Bronchial epithelial cell (primary cell): ENCODE measurements at regions not wholly inside any gene's neighbourhood (a gene's known extent, or its start where the extent isn't known, plus 50 kb on each side); places are given as distances from the start of the nearest gene placed in this dataset.

Experiments
- DNase-seq: peaks from one replicate; pipeline ENCODE4 v3.0.0-alpha.2; 2010; ENCODE audit warnings: low read depth
- FAIRE-seq: peaks from 2 replicates; lab custom pipeline; 2011; peaks lifted over from hg19 to GRCh38; lab: Jason Lieb, UNC
- H3K27me3 ChIP-seq: 2 replicates; pipeline ENCODE4 v1.5.1; 2011; ENCODE audit warnings: low read length; ENCODE audit not compliant: control insufficient read depth, insufficient read depth
- H3K36me3 ChIP-seq: 2 replicates; pipeline ENCODE4 v1.5.1; 2011; ENCODE audit warnings: low read length; ENCODE audit not compliant: control insufficient read depth, insufficient read depth
- H3K4me3 ChIP-seq: 2 replicates; pipeline ENCODE4 v1.5.1; 2011; ENCODE audit warnings: mild to moderate bottlenecking, low read depth, low read length, control low read depth
- TF ChIP-seq, protein P1 (sequence below): IDR thresholded peaks from 2 replicates; pipeline ENCODE4 v1.5.1; 2011; ENCODE audit warnings: mild to moderate bottlenecking, moderate library complexity, low read length, control low read depth, inconsistent platforms; ENCODE audit not compliant: insufficient read depth, severe bottlenecking

DNA sequence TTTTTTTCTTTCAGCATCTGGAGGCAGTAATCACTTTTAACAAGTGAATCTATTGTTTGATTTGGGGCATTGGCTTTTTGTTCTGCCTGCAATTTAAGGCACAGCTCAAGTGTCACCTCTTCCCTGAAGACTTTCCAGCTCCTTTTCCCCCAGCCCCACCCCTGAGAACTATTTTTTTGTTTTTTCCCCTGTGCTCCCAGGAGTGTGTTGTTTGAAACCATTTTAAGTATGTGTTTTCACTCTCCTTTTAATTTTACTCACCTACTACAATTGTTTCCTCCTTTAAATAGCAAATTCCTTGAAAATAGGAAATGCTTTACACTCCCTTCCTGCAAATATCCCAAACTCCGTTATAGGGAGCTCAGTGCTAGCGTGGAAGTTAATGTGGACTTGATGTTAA, 286.7 kb upstream of the PROK2 start:
- Histone ChIP-seq H3K4me3 (no peak overlapping the region), H3K36me3 (no peaks in the 10 kb centered on the region), H3K27me3 (no peaks in the 10 kb centered on the region)
- TF ChIP-seq, protein P1, sequence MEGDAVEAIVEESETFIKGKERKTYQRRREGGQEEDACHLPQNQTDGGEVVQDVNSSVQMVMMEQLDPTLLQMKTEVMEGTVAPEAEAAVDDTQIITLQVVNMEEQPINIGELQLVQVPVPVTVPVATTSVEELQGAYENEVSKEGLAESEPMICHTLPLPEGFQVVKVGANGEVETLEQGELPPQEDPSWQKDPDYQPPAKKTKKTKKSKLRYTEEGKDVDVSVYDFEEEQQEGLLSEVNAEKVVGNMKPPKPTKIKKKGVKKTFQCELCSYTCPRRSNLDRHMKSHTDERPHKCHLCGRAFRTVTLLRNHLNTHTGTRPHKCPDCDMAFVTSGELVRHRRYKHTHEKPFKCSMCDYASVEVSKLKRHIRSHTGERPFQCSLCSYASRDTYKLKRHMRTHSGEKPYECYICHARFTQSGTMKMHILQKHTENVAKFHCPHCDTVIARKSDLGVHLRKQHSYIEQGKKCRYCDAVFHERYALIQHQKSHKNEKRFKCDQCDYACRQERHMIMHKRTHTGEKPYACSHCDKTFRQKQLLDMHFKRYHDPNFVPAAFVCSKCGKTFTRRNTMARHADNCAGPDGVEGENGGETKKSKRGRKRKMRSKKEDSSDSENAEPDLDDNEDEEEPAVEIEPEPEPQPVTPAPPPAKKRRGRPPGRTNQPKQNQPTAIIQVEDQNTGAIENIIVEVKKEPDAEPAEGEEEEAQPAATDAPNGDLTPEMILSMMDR: no peak
- FAIRE-seq (no peak), DNase-seq (no peak)

DNA sequence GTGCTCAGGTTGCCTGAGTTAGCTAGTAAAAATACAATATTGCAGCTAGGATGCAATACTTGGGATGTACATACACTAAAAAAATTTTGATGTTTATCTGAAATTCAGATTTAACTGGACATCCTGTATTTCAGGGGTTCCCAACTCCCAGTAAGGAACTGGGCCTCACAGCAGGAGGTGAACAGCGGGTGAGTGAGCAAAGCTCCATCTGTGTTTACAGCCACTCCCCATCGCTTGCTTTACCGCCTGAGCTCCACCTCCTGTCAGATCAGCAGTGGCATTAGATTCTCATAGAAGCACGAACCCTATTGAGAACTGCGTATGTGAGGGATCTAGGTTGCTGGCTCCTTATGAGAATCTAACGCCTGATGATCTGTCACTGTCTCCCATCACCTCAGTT, 285.1 kb upstream of the PROK2 start:
- Histone ChIP-seq H3K36me3 (no peaks in the 10 kb centered on the region), H3K27me3 (no peaks in the 10 kb centered on the region), H3K4me3 (no peak overlapping the region)
- DNase-seq: no peak
- TF ChIP-seq, protein P1: no peak
- FAIRE-seq: no peak

DNA sequence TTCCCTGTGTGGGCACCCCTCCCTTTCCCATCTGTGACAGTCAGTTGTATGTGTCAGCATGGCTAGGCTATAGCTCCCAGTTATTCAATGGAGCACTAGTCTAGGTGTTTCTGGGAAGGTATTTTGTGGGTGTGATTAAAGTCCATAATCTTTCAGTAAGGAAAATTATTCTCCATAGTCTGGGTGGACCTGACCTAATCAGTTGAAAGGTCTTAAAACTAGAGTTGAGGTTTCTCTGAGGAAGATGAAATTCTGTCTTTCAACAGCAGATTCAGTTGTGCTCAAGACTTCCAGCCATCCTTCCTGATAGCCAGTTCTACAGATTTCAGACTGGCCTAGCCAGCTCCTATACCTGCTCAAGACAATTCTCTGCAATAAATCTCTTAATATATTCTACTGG, 284.6 kb upstream of the PROK2 start:
- FAIRE-seq (no peak), DNase-seq (no peak)
- Histone ChIP-seq H3K36me3 (no peaks in the 10 kb centered on the region), H3K27me3 (no peaks in the 10 kb centered on the region), H3K4me3 (no peak overlapping the region)
- TF ChIP-seq, protein P1: no peak

DNA sequence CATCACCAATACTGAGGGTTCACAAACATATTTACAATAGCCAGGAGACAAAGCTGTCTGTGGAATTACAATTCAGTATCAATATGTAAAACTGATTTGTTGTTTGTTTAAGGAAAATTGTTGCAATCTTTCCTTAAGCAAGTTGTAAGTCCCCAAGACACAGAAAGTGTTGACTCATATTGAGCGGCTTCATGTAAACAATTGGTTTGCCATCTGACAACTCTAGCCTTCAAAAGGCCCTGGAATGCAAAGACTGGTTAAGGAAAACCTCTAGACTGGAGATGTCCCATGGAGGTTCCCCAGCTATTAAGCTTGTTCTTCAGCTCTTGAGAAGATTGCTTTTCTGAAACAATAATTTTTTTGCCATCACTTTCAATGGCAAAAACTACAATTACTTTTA, 283.7 kb upstream of the PROK2 start:
- no peak for DNase-seq
- H3K27me3 ChIP-seq: no peaks in the 10 kb centered on the region
- no peak for FAIRE-seq
- H3K4me3 ChIP-seq: no peak overlapping the region
- TF ChIP-seq, protein P1: no peak
- no peaks in the 10 kb centered on the region for H3K36me3 ChIP-seq

DNA sequence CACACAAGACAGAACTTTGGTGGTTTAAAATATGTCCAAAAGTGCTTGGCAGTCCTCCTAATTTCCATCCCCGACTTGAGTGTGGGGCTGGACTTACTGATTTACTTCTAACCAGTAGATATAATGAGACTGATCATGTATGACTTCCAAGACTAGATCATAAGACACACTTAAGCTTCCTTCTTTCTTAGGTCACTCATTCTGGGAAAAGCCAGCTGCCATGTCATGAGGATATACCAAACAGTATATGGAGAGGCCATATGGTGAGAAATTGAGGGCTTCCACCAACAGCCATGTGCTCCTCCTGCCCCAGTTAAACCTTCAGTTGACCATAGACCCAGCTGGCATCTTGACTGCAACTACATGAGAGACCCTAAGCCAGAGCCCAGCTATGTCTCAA, 282.8 kb upstream of the PROK2 start:
- TF ChIP-seq, protein P1: no peak
- H3K4me3 ChIP-seq: no peak overlapping the region
- FAIRE-seq: no peak
- no peaks in the 10 kb centered on the region for H3K27me3 ChIP-seq
- DNase-seq: no peak
- no peaks in the 10 kb centered on the region for H3K36me3 ChIP-seq

DNA sequence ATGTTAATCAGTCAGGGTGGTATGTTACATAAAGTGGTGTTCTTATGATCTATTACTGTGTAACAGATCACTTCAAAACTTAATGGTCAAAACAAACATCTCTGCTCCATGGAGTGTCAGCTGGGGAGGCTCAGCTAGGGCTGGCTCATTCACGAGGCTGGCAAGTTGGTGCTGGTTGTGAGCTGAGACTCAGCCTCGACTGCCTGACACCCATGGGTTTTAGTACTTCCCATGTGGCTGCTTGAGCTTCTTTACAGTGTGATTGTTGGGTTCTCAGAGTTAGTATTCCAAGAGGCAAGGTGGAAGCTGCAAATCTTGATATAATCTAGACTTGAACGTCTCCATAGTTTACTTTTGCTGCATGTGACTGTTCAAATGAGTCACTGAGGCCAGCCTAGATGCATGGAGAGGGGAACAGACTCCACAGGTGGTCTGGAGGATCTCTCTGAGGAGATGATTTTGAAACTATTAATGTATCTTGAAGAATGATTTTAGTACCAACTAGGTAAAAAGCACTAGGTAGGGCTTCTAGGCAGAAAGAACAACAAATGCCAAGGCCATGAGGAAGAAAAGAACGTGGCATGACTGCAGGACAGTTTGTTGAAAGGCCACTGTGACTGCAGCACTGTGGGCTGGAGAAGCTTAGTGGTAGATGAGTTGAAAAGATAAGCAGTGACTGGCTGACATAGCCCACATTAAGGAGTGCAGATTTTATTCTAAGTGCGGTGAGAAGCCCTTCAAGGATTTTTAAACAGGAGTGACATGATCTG, 281.1 kb upstream of the PROK2 start:
- FAIRE-seq: no peak
- no peak overlapping the region for H3K4me3 ChIP-seq
- TF ChIP-seq, protein P1: no peak

More for the DNA sequence above, 281.1 kb upstream of the PROK2 start:
- DNase-seq: no peak
- Histone ChIP-seq H3K36me3 (no peaks in the 10 kb centered on the region), H3K27me3 (no peaks in the 10 kb centered on the region)
